ENCODE measurements at regions not wholly inside any gene's neighbourhood (a gene's known extent, or its start where the extent isn't known, plus 50 kb on each side); places are given as distances from the start of the nearest gene placed in this dataset.
A peak's percentile ranks its signal among the peaks of the same experiment; 100 is the strongest.

GRCh38 chr3:144181062-144181461, 209.4 kb downstream of the DIPK2A start:
- peak overlapping the region; percentile 6 for H3K4me3 ChIP-seq
- H3K4me1 ChIP-seq (ENCODE audit: control insufficient read depth in 1 of 2, low read depth in 2 of 2), result peaks cover 0 to 11% of the 10 kb centered on the region in 2 donors
- TF ChIP-seq CTCF (IDR thresholded peaks at IDR 0.05), result no peak
- no peak for DNase-seq (ENCODE audit: low spot score)
- H3K27ac ChIP-seq, result no peak overlapping the region
- no peaks in the 10 kb centered on the region for H3K27me3 ChIP-seq (replicated peaks; ENCODE audit: insufficient read depth)
- ATAC-seq (ENCODE audit: insufficient number of reproducible peaks, low FRiP score, low read depth), result no peak
- H3K9me3 ChIP-seq, result peaks cover 4% of the 10 kb centered on the region
- H3K36me3 ChIP-seq, result no peaks in the 10 kb centered on the region

GRCh38 chr3:144182501-144182900, 210.9 kb downstream of the DIPK2A start:
- peaks cover 4% of the 10 kb centered on the region for H3K9me3 ChIP-seq
- H3K36me3 ChIP-seq, result no peaks in the 10 kb centered on the region
- DNase-seq (ENCODE audit: low spot score) (no peak), ATAC-seq (ENCODE audit: insufficient number of reproducible peaks, low FRiP score, low read depth) (no peak)
- no peak overlapping the region for H3K27ac ChIP-seq
- peaks cover 0 to 11% of the 10 kb centered on the region in 2 donors for H3K4me1 ChIP-seq (ENCODE audit: control insufficient read depth in 1 of 2, low read depth in 2 of 2)
- no peaks in the 10 kb centered on the region for H3K27me3 ChIP-seq (replicated peaks; ENCODE audit: insufficient read depth)
- no peak overlapping the region for H3K4me3 ChIP-seq
- no peak for TF ChIP-seq CTCF (IDR thresholded peaks at IDR 0.05)

GRCh38 chr3:144185276-144185675, 213.7 kb downstream of the DIPK2A start:
- Histone ChIP-seq H3K27ac (no peak overlapping the region), H3K36me3 (no peaks in the 10 kb centered on the region), H3K27me3 (replicated peaks; ENCODE audit: insufficient read depth) (no peaks in the 10 kb centered on the region), H3K4me1 (ENCODE audit: control insufficient read depth in 1 of 2, low read depth in 2 of 2) (peaks cover 0 to 11% of the 10 kb centered on the region in 2 donors), H3K4me3 (no peak overlapping the region), H3K9me3 (peaks cover 4% of the 10 kb centered on the region)
- DNase-seq (ENCODE audit: low spot score) (no peak), ATAC-seq (ENCODE audit: insufficient number of reproducible peaks, low FRiP score, low read depth) (no peak)
- TF ChIP-seq CTCF (IDR thresholded peaks at IDR 0.05), result no peak

- H3K4me3 ChIP-seq, result no peak overlapping the region
- DNase-seq (ENCODE audit: low spot score), result no peak
- no peaks in the 10 kb centered on the region for H3K36me3 ChIP-seq
- peaks cover 4% of the 10 kb centered on the region for H3K9me3 ChIP-seq
- ATAC-seq (ENCODE audit: insufficient number of reproducible peaks, low FRiP score, low read depth), result no peak
- TF ChIP-seq CTCF (IDR thresholded peaks at IDR 0.05), result no peak
- no peak overlapping the region for H3K27ac ChIP-seq
- no peaks in the 10 kb centered on the region for H3K27me3 ChIP-seq (replicated peaks; ENCODE audit: insufficient read depth)
- H3K4me1 ChIP-seq (ENCODE audit: control insufficient read depth in 1 of 2, low read depth in 2 of 2), result no peaks in the 10 kb centered on the region
Measured at GRCh38 chr3:144187531-144188210, 216.0 kb downstream of the DIPK2A start.

GRCh38 chr3:144189044-144189443, 217.4 kb downstream of the DIPK2A start:
- Histone ChIP-seq H3K4me1 (ENCODE audit: control insufficient read depth in 1 of 2, low read depth in 2 of 2) (no peaks in the 10 kb centered on the region), H3K9me3 (peaks cover 8% of the 10 kb centered on the region), H3K27me3 (replicated peaks; ENCODE audit: insufficient read depth) (no peaks in the 10 kb centered on the region), H3K27ac (no peak overlapping the region), H3K36me3 (no peaks in the 10 kb centered on the region), H3K4me3 (no peak overlapping the region)
- ATAC-seq (ENCODE audit: insufficient number of reproducible peaks, low FRiP score, low read depth) (no peak), DNase-seq (ENCODE audit: low spot score) (no peak)
- TF ChIP-seq CTCF (IDR thresholded peaks at IDR 0.05), result no peak
